Upper lobe of left lung (tissue), 4 donors: ENCODE measurements at regions not wholly inside any gene's neighbourhood (a gene's known extent, or its start where the extent isn't known, plus 50 kb on each side); places are given as distances from the start of the nearest gene placed in this dataset.

ENCODE experiments used
- CTCF ChIP-seq, 6 experiments: fragments of 450-650 bp in 4 of 6; fragments of 200-600 bp in 2 of 6; sonication (generic) in 2 of 6; IDR thresholded peaks; one replicate each; pipeline ENCODE4 v1.5.1; 2016 to 2019; ENCODE audit warnings: antibody characterized with exemption in 6 of 6
- EP300 ChIP-seq, 4 donors: sonication (generic); formaldehyde crosslinking; IDR thresholded peaks; one replicate each; pipeline ENCODE4 v1.5.1; 2017; ENCODE audit warnings: antibody characterized with exemption in 4 of 4, control low read depth in 2 of 4
- POLR2A ChIP-seq, 4 donors: fragments of 450-650 bp; IDR thresholded peaks; one replicate each; pipeline ENCODE4 v1.5.1; 2016 to 2017; ENCODE audit warnings: antibody characterized with exemption in 4 of 4, mild to moderate bottlenecking in 2 of 4
- POLR2AphosphoS5 ChIP-seq, 2 donors: sonication (generic); formaldehyde crosslinking; IDR thresholded peaks; one replicate each; pipeline ENCODE4 v1.5.1; 2017; ENCODE audit warnings: antibody characterized with exemption in 2 of 2

- peak; percentile 91 to 97 (median 94) for TF ChIP-seq CTCF (IDR thresholded peaks at IDR 0.05)
- TF ChIP-seq POLR2A (IDR thresholded peaks at IDR 0.05), result no peak
- TF ChIP-seq EP300 (IDR thresholded peaks at IDR 0.05), result no peak
- TF ChIP-seq POLR2AphosphoS5 (IDR thresholded peaks at IDR 0.05), result no peak
These were observed 178.1 kb upstream of the ALG10B start for GRCh38 chr12:38138225-38139221.
